ENCODE measurements at regions not wholly inside any gene's neighbourhood (a gene's known extent, or its start where the extent isn't known, plus 50 kb on each side); places are given as distances from the start of the nearest gene placed in this dataset.
"Not testable (repeated sequence)": the region's sequence is repeated elsewhere in the genome, so short reads cannot be mapped to it uniquely, and the experiment has no call there.

- no peak for DNase-seq
Observed at GRCh38 chr3:11712646-11713045, 68.9 kb upstream of the VGLL4 start.

GRCh38 chr3:11711876-11712275 is 68.2 kb upstream of the VGLL4 start:
- no peak for DNase-seq

DNA sequence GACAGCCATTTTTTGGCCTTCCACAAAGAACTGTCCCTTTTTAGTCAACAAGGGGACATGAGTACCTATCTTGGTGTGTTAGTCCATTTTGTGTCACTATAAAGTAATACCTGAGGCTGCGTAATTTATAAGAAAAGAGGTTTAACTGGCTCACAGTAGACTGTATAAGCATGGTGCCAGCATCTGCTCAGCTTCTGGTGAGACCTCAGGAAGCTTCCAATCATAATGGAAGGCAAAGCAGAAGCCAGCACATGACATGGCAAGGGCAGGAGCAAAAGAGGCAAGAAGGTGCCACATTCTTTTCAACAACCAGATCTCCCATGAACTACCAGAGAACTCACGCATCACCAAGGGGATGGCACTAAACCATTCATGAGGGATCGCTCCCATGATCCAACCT is 66.1 kb upstream of the VGLL4 start:
- no peak for DNase-seq

DNA sequence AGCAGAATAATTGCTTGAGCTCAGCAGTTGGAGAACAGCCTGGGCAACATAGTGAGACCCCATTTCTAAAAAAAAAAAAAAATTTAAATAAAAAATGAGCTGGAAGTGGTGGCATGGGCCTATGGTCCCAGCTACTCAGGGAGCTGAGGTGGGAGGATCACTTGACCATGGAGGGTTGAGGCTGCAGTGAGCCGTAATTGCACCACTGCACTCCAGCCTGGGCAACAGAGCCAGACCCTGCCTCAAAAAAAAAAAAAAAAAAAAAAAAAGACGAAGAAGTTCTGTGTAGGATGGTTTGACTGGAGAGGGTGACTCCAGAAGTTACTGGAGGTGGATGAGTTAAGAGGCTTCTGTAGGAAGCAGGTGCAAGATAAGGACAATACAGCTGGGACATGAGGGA is 63.4 kb upstream of the VGLL4 start:
- not testable (repeated sequence) for DNase-seq

DNA sequence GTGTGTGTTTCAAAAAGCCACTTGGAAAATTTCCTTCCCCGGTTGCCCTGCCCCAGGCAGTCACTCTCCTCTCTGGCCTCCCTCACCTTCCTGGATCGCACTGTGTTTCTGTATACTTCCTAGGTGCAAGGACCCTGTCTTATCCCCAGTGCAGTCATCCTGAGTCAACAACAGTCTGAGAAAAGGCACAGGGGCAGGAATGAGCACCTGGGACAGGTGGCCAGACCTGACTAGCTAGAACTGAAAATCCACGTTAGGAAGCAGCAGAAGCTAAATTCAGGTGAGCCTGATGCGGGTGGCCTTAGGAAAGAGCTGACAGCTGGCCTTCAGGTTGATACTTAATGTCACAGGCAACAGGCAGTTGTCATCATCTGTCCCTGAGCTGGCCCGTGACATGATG is 62.9 kb upstream of the VGLL4 start:
- no peak for DNase-seq

DNA sequence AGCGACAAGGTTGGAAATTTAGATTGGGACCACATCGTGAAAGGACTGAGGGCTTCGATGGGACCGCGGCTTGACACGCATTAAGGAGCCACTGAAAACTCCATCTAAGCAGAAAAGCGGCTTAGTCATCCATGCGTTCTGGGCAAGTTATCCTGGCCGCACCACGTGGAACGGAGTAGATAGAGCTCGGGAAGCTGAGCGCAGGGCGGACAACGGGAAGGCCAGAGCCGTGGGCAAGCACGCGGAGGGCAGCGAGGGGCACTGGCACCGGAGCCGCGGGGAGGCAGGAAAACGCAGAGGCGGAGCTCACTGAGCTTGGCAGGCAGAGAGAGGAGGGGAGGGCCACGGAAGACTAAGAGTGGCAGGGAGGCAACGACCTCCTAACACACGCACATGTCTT is 61.3 kb upstream of the VGLL4 start:
- DNase-seq: no peak

DNA sequence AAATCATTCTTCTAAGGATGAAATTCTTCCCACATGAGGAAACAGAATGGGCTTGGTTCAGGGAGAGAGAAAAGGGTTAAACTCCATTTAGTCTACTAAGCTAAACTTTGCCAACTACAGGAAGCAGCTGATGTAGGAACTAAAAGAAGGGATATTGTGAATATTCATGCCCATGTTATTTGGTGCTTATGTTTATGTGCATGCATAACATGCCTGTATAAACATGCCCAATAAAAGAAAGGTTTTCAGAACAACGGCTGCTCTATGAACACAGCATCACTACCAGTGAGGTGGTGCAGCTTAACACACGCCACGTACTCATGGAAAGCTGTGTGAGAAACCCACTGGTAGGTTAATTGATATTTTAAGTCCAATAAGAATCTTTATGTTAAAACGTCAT is 59.4 kb upstream of the VGLL4 start:
- DNase-seq: no peak

- DNase-seq: no peak
Observed at GRCh38 chr3:11699083-11699427, 55.3 kb upstream of the VGLL4 start.

- no peak for DNase-seq
Observed at GRCh38 chr3:11698326-11699082, 54.8 kb upstream of the VGLL4 start.

GRCh38 chr3:11697701-11698100 is 54.0 kb upstream of the VGLL4 start:
- DNase-seq: no peak

- no peak for DNase-seq
Observed at GRCh38 chr3:11696054-11696453, 52.3 kb upstream of the VGLL4 start.
